ENCODE measurements at regions not wholly inside any gene's neighbourhood (a gene's known extent, or its start where the extent isn't known, plus 50 kb on each side); places are given as distances from the start of the nearest gene placed in this dataset.

DNA sequence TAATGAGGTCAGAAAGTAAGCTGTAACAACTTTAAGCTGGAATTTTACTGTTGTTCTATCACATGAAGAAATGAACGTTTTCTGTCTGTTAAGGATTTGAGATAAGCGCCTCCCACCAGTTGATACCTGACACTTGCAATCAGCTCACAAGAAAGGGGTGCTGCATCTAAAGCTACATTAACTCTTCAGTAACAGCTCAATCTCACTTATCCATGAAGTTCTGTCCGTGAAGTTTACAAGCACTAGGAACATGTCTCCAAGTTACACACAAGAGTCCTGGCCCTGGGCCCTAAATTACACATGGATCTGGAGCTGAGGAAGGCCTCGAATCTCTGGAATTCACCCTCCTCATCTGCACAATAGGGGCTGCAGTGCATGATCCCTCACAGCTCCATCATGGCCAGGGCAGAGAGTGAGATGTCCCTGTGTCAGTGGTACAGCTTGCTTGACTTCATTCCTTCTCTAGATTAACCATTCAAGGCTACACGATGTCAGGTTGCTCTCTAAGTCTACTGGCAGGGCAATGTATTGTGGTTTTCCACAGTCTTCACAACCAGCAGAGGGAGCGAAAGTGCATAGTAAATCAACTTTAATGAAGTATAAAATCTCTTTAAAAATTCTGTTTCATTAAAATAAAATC is 182.4 kb upstream of the MCHR2 start:
- TF ChIP-seq, protein P1, sequence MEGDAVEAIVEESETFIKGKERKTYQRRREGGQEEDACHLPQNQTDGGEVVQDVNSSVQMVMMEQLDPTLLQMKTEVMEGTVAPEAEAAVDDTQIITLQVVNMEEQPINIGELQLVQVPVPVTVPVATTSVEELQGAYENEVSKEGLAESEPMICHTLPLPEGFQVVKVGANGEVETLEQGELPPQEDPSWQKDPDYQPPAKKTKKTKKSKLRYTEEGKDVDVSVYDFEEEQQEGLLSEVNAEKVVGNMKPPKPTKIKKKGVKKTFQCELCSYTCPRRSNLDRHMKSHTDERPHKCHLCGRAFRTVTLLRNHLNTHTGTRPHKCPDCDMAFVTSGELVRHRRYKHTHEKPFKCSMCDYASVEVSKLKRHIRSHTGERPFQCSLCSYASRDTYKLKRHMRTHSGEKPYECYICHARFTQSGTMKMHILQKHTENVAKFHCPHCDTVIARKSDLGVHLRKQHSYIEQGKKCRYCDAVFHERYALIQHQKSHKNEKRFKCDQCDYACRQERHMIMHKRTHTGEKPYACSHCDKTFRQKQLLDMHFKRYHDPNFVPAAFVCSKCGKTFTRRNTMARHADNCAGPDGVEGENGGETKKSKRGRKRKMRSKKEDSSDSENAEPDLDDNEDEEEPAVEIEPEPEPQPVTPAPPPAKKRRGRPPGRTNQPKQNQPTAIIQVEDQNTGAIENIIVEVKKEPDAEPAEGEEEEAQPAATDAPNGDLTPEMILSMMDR (conservative IDR thresholded peaks at IDR 0.05; ENCODE audit: low read depth, low read length), result peak; percentile 46; the same call in 1 of the 2 replicates
- Histone ChIP-seq H3K27me3 (ENCODE audit: insufficient read depth, low read depth) (no peaks in the 10 kb centered on the region), H3K4me2 (peak overlapping the region; percentile 50), H2AFZ (ENCODE audit: low read depth) (peak overlapping the region; percentile 58), H3K4me3 (IDR thresholded peaks at IDR 0.05; ENCODE audit: insufficient read depth, low read depth, low read length) (no peak overlapping the region), H3K27ac (peak overlapping the region; percentile 19; the same call in 1 of the 2 replicates), H3K36me3 (ENCODE audit: insufficient read depth) (no peaks in the 10 kb centered on the region), H3K79me2 (ENCODE audit: insufficient read depth, low read depth) (no peaks in the 10 kb centered on the region), H4K20me1 (ENCODE audit: insufficient read depth) (no peaks in the 10 kb centered on the region), H3K4me1 (ENCODE audit: low read depth, poor library complexity, severe bottlenecking) (peaks cover 67% of the 10 kb centered on the region), H3K9ac (no peak overlapping the region)

DNA sequence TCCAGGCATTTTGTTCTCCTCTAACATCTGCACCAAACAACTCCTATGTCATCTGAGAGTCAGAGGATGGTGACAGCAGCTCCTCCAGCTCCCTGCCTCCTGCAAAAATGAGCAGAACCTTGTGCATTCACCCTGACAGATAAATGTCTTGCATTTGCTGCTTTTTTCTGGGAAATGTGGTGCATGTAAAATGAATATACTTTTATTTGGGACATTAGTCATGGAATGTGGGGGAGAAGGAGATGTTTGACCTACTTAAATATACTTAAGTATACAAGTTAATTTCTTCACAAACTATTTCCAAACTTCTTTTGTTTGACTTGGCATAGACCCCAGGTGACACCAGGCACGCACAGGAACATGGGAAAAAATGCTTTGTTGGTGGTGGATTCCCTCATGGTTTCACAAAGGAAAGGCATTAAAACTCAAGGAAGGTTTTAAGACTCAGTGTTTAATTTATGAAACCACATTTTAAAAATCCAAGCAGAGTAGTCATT is 181.8 kb upstream of the MCHR2 start:
- Histone ChIP-seq H3K36me3 (ENCODE audit: insufficient read depth) (no peaks in the 10 kb centered on the region), H3K4me3 (IDR thresholded peaks at IDR 0.05; ENCODE audit: insufficient read depth, low read depth, low read length) (no peak overlapping the region), H3K79me2 (ENCODE audit: insufficient read depth, low read depth) (no peaks in the 10 kb centered on the region), H3K4me1 (ENCODE audit: low read depth, poor library complexity, severe bottlenecking) (peaks cover 67% of the 10 kb centered on the region), H3K9ac (no peak overlapping the region), H2AFZ (ENCODE audit: low read depth) (peak overlapping the region; percentile 58), H4K20me1 (ENCODE audit: insufficient read depth) (no peaks in the 10 kb centered on the region), H3K27ac (peak overlapping the region; percentile 19; the same call in 1 of the 2 replicates), H3K4me2 (peak overlapping the region; percentile 50), H3K27me3 (ENCODE audit: insufficient read depth, low read depth) (no peaks in the 10 kb centered on the region)
- TF ChIP-seq, protein P1 (conservative IDR thresholded peaks at IDR 0.05; ENCODE audit: low read depth, low read length), result no peak

DNA sequence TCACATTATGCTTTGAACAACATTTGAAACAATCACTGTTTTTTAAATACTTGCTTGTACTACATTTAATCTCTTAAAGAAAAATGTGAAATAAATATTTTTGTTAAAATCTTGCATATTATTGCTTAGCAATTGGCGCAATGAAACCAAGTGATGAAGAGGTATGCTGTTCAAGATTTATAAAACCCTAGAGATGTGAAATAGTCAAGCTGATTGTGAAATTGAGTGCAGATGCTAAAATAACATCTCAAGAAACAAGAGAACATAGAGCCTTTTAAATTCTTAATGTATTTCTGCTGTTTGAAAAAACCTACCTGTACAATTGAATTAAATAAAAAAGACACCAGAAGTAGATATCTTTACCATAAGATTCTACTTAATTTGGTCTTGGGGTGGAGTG is 179.2 kb upstream of the MCHR2 start:
- no peak overlapping the region for H3K9ac ChIP-seq
- no peak overlapping the region for H2AFZ ChIP-seq (ENCODE audit: low read depth)
- H3K4me1 ChIP-seq (ENCODE audit: low read depth, poor library complexity, severe bottlenecking), result peaks cover 82% of the 10 kb centered on the region
- no peaks in the 10 kb centered on the region for H3K27me3 ChIP-seq (ENCODE audit: insufficient read depth, low read depth)
- no peaks in the 10 kb centered on the region for H3K36me3 ChIP-seq (ENCODE audit: insufficient read depth)
- H3K4me3 ChIP-seq (IDR thresholded peaks at IDR 0.05; ENCODE audit: insufficient read depth, low read depth, low read length), result no peak overlapping the region
- TF ChIP-seq, protein P1 (conservative IDR thresholded peaks at IDR 0.05; ENCODE audit: low read depth, low read length), result no peak
- no peaks in the 10 kb centered on the region for H3K79me2 ChIP-seq (ENCODE audit: insufficient read depth, low read depth)
- H4K20me1 ChIP-seq (ENCODE audit: insufficient read depth), result no peaks in the 10 kb centered on the region
- no peak overlapping the region for H3K27ac ChIP-seq
- peak overlapping the region; percentile 59 for H3K4me2 ChIP-seq

DNA sequence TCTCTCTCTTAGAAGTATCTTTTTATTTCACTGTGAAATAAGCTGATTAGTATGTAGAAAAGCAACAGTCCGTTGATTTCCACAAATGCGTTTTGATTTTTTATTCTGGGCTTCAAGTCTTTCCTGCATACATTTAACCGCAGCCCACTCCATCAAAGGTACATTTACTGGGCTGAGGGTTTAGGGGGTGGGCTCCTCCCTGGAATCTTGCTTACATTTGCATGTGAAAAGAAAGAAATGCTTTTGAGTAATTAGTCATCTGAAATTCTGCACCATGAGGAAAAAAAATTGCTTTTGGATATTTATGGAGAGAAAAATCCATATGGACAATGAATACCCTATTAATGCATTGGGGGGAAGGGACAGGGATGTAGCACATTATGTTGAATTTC is 178.3 kb upstream of the MCHR2 start:
- peak overlapping the region; percentile 71 for H3K27ac ChIP-seq
- no peaks in the 10 kb centered on the region for H3K79me2 ChIP-seq (ENCODE audit: insufficient read depth, low read depth)
- peak overlapping the region; percentile 11; the same call in 1 of the 2 replicates for H2AFZ ChIP-seq (ENCODE audit: low read depth)
- TF ChIP-seq, protein P1 (conservative IDR thresholded peaks at IDR 0.05; ENCODE audit: low read depth, low read length), result no peak
- peak overlapping the region; percentile 33 for H3K9ac ChIP-seq
- H3K36me3 ChIP-seq (ENCODE audit: insufficient read depth), result no peaks in the 10 kb centered on the region
- no peak overlapping the region for H3K4me3 ChIP-seq (IDR thresholded peaks at IDR 0.05; ENCODE audit: insufficient read depth, low read depth, low read length)
- H4K20me1 ChIP-seq (ENCODE audit: insufficient read depth), result no peaks in the 10 kb centered on the region
- H3K4me1 ChIP-seq (ENCODE audit: low read depth, poor library complexity, severe bottlenecking), result peaks cover 82% of the 10 kb centered on the region
- no peaks in the 10 kb centered on the region for H3K27me3 ChIP-seq (ENCODE audit: insufficient read depth, low read depth)
- H3K4me2 ChIP-seq, result peak overlapping the region; percentile 59

Data from KMS-11 (cell line).